GM03348 (cell line): ENCODE measurements at regions not wholly inside any gene's neighbourhood (a gene's known extent, or its start where the extent isn't known, plus 50 kb on each side); places are given as distances from the start of the nearest gene placed in this dataset.

ENCODE experiments used
- DNase-seq: peaks from one replicate; pipeline ENCODE4 v3.0.0; 2012; ENCODE audit warnings: low spot score

DNA sequence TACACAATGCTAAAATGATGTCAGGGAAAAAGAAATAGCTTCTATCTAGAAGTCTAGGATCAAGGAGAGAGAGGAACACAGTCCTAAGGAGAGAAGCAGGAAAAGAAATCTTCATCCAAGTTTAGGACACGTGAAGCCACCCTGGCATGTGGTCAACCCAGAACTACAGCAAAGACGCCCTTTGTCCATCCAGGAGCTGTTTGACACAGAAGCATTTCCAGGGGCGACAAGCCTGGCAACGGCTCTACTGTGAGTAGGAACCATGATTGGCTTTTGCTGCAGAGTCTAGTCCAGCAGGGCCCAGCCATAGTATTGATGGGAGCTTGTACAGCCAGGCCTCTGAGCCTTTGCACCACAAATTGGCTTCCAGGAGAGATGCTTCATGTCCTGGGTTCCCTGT is 185.4 kb upstream of the RPL38 start:
- no peak for DNase-seq

DNA sequence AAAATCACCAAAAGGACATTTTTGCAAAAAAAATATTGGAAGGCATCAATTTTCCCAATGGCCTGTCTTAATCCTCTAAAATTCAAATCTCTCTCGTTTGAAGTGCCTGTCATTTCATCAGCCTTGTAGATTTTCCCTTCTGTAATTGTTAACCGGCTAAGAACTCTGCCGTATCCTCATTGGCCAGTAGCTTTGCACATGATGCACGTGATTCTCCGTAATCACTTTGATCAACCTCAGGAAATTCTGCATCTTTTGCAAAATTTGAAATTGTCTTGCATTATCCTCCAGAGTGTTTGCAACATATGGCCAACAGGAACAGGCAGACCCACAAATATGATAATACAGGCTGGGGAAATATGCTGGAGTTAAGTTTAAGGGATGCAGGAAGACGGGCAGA is 184.2 kb upstream of the RPL38 start:
- DNase-seq = no peak

DNA sequence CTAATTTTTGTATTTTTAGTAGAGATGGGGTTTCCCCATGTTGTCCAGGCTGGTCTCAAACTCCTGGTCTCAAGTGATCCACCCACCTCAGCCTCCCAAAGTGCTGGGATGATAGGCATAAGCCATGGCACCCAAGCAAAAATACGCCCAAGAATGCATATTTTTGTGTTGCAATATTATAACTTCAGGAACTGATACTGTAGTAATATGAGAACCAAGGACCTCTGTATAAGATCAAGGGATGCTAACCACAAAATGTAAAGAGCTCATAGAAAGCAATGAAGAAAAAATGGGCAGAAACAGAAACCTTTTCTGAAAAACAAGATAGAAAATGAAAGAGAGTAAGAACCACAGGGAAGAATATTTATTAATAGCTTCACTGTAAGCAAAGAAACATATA is 183.6 kb upstream of the RPL38 start:
- no peak for DNase-seq

DNA sequence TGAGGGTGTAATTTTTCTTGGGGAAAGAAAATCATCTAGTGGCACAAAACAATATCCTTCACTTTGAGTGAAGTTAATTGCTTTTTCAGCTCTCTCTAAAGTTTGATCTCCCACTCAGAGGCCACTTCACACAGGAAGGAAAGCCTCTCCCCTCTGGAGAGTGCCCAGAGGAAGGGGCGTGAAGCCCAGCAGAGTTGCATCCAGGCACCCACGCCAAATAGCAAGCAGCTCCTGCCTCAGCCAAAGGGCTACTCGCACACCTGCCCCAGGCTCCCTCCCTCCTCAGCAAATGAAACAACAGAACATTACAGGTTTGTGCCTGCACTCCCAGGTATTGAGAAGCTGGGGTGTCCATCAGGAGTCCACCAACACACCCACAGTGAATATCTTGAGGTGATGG is 183.0 kb upstream of the RPL38 start:
- no peak for DNase-seq

GRCh38 chr17:74024871-74025531 is 178.5 kb upstream of the RPL38 start:
- DNase-seq = no peak

DNA sequence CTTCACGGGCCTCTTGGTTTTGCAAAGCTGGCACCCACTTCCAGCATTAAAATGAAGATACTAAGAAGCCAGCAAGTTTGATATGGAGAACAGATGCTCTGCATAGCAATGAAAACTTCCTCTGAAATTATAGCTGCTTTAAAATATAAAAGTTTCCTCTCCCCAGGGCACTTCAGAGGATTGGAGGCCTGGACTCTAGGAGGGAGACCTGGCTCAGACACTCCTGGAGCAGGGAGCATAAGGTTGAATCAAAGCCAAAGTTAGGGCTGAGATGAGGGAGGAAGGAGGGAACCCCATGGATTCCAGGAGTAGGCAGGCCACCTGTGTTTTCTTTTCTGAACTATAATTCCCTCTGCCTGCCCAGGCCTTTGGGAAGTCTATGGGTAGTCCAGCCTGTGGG is 176.0 kb upstream of the RPL38 start:
- no peak for DNase-seq

DNA sequence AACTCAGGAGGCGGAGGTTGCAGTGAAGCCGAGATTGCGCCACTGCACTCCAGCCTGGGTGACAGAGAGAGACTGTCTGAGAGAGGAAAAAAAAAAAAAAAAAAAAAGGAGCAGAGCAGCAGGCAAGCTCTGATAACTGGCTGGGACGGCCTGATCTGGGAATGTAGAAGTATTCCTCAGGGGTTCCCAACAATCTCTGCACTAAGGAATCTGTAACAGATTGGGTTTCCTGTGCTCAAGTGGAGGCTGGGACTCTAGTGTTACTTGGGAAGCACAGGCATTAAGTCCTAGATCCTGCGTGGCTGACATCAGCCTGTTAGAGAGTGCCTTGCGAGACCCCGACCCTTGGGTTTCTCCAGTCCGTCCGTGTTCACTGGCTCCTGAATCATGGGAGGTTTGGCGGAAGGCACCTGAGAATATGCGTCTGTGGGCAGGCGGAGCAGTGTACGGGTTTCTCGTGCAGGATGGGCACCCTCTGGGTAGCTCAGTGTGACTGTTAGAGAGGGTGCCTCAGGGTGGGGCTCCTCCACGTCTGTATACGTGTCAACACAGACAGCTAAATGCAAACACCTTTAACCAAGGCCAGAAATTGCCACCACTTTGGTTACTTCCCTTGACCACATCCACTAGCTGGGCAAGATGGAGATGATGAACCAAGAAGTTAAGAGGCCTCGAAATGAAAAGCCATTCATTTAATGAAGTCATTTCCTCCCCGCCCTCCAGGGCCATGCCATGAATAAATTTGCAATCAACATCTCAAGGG is 174.9 kb upstream of the RPL38 start:
- DNase-seq = no peak

- no peak for DNase-seq
Observed at GRCh38 chr17:74031316-74032090, 172.0 kb upstream of the RPL38 start.

- no peak for DNase-seq
Observed at GRCh38 chr17:74032222-74032621, 171.3 kb upstream of the RPL38 start.

DNA sequence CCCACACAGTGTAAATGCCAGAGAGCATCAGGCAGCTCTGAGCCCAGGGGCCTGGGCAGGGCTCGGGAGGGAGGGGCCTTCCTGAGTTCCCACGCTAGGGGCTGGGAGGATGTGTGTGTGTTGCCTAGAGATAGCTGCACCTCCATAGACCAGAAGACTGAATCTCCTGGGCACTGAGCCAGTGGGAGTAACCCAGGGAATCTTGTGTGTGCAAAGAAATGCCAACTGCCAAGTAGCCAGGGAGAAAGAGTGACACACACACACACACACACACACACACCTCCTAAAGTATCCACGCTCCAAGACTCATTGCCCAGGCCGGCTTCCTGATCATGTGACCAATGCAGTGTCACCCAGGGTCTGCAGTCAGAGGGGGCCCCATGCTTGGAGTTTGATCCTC is 166.2 kb upstream of the RPL38 start:
- no peak for DNase-seq

DNA sequence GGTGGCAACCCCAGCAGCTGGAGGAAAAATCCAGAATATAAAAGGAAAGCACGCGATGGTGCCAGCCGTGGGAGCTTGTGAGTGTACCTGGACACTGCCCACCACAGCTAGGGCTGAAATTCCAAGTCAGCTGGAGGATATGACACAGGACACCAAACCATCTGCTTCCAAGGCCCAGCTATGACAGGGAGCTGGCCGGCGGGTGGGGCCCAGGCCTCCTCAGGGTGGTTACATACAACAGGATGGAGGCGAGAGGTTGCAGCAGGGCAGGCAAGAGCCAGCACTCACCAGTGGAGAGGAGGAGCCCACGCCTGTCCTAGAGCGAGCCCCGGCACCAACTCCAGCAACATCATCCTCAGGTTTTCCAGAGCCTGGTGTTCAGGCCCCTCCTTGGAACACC is 163.2 kb upstream of the RPL38 start:
- DNase-seq = no peak

DNA sequence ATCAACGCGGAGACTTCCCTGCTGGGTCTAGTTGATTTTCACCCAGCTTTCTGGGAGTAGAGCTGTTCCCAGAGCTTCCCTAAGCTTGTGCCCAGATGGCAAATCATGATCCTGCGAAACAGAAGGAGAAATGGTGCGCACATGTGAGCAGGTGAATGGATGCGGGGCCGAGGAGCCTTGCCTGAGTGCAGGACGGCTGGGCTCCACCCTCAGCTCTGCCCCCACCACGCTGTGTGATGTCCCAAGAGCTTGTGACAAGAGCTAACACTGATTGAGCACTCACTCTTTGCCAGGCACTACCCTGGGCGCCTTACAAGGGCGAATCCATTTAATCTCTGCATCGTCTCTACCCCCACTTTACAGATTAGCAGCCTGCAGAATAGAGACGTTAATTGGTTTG is 162.7 kb upstream of the RPL38 start:
- DNase-seq = no peak

DNA sequence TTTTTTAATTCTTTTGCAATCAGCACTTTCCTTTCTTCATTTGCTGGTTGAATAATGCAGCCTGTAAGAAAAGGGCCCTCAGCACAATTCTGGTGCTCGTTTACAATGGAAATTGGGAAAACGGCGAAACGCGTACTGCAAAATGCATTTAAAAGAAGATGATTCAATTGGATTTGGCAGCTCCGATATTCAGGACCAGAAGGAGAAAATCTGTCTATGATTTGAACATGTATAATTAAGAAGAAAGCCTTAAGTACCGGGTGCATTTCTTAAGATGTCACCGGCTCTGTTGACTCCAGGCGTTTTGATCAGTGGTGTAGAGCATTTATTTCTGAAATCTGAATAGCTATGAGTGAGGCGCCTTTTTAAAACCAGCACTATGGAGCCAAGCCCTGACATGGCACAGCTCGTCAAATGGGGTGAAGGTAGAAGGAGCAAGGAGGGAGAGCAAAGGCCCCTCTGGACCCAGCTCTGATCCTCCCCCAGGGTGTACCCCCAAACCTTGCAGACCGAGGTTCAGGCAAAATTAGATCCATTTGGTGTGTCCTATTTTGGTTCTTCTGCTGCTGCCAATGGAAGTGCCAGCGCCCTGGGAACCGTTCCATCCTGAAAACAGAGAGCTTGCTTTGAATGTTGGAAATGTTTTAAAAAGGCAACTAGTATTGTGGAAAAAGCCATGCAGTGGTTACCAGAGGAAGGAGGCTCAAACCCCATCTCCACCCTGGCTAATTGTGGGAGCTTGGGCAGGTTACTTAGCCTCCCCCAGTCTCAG is 161.4 kb upstream of the RPL38 start:
- no peak for DNase-seq

- DNase-seq = peak; percentile 91
Observed at GRCh38 chr17:74042744-74043486, 160.6 kb upstream of the RPL38 start.

DNA sequence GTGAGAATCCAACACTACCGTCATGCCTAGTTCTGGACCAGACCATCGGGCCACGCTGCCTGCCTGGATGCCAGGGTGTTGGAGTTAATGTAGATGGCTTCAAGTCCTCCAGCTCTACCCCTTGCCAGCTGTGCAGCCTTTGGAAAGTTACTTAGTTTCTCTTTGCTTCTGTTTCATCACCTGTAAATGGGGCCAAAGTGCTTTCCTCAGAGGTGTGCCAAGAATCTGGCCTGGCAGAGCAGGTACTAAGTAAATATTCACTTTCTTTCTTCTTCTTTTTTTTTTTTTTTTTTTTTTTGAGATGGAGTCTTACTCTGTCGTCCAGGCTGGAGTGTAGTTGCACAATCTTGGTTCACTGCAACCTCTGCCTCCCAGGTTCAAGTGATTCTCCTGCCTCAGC is 159.5 kb upstream of the RPL38 start:
- no peak for DNase-seq

GRCh38 chr17:74045608-74046280 is 157.7 kb upstream of the RPL38 start:
- DNase-seq = no peak

DNA sequence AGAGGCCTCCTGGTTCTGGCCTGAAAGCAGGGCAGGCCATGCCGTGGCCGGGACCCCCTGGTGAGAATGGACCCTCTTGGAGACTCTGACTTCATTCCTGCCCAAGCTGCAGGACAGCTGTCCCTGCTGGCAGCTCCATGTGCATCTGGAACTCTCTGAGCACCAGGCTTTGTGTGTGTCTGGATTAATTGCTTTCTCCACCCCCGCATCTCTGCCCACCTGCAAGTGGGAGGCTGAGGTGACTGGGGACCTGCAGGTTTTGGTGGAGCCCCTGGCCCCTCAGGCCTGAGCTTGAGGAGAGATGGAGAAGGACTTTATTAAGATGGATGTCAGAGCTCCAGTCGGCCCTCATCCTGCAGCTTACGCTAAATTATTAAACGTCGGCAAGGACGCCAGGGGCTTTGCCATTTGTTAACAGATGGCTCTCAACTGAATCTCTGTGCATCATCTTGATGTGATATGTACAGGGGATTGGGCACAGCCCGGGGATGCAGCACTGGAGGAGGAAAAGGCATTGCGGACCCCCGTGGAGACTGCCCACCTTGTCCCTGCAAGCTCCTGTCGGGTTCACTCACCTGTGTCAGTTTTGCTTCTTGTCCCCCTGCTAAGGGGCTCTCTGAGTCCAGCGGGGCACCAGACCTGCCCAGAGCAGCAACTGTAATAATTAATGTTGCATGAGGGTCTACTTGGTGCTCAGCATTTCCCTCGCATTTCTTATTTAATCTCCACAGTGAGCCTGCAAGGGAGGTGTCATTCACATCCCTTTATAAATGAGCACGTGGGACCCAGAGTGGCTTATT is 154.1 kb upstream of the RPL38 start:
- DNase-seq = no peak

GRCh38 chr17:74049967-74050458 is 153.5 kb upstream of the RPL38 start:
- no peak for DNase-seq

- no peak for DNase-seq
Observed at GRCh38 chr17:74051348-74051747, 152.1 kb upstream of the RPL38 start.
